HG03025 (cell line): ENCODE measurements at regions not wholly inside any gene's neighbourhood (a gene's known extent, or its start where the extent isn't known, plus 50 kb on each side); places are given as distances from the start of the nearest gene placed in this dataset.

Experiments
- ATAC-seq: cut with Tn5 transposase; IDR thresholded peaks from one replicate; pipeline ENCODE4 v1.9.1; 2021; ENCODE audit warnings: mild to moderate bottlenecking, moderate library complexity; ENCODE audit not compliant: unreplicated experiment, low FRiP score

DNA sequence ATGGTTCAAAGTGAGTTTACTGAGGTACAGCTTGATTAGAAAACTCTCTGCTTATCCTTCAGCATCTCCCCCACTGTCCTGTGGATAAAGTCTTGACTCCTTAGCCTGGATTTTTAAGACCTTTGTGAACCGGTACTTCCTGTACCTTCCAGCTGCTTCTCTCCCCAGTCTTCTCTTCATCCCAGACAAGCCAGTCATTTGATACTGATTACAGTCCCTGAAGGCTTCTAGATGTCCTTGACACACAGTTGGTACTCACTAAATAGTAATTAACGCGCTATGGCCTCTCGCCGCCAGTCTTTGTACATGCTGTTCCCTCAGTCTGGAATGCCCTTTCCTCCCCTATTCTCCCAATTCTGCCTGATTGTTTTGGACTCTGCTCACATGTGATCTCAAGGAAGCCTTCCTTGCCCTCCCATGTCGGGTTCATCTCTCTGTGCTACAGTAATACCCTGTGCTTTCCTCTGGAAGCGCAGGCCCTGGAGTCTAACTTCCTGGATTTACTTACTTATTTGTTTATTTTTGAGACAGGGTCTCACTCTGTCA, 50.6 kb upstream of the PTGR2 start:
- ATAC-seq = no peak

DNA sequence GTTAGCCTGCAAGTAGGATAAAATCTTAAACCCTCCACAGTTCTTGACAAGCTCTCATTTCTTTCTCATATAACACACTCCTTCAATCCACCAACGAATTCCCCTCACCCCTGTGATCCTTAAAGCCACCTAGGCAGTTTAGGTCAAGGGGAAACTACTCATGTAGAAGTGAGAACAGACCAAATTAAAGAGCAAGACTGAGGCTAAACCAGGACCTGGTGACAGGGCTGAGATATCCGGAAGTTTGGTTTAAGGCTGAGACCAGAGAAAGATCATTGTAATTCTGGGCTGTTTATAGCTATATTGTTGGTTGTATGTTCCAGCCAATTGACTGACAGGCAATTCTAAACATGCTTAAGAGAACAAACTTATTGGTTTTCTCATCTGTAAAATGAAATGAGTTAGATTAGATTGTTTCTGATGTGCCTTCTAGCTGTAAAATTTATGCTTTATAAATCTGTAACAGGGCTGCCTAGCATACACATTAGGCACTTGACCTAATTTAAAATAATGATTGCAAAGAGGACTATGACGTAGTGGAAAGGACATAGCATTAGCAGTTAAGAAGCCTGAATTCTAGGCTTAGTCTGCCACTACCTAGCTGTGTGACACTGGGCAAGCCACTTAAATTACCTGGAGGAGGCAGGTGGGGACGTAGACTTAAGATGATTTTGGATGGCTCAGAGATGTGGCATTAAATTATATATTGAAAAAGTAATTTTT, 53.9 kb upstream of the PTGR2 start:
- ATAC-seq = no peak

DNA sequence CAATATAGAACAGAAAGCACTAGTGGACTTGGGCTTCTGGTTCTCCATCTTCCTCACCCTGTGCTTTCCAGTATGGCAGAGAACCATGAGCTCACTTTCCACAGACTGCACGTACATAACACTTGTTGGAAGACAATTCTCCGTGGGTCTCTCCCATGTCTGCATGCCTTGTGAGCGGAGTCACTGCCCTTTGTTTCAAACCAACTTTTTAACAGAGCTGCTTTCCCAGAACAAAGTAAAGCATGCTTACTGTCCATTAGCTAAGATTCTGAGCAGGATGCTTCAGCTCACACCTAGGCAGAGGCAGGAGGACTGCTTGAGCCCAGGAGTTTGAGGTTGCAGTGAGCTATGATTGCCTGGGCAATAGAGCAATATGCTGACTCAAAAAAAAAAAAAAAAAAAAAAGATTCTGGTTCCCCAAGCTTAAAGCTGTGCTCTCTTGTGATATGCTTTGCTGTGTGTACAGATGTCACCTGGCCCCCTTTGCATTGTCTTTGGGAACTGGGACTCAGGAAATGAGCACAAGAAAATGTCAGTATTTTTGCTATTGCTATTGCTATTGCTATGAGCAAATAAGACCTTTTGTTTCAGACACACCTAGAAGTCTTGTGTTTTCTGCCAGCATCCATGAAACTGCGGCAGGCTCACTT, 54.6 kb upstream of the PTGR2 start:
- ATAC-seq = no peak

DNA sequence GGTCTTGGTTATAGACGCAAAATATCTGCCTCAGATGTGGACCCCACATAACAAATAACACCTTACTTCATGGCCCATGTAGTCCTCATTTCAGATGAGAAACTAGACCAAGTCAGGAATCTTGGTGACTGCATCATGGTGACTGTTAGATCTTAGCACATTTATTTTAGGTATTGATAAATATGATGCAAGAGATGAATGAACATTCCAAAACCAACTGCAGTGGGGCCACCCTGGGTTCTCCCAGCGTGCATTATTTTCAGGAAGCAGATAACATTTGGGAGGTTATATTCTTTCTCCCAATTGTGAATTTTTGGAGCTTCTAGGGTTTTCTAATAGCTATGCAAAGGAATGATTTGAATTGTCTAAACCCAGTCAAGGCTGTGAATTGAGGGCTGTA, 55.2 kb upstream of the PTGR2 start:
- no peak for ATAC-seq

DNA sequence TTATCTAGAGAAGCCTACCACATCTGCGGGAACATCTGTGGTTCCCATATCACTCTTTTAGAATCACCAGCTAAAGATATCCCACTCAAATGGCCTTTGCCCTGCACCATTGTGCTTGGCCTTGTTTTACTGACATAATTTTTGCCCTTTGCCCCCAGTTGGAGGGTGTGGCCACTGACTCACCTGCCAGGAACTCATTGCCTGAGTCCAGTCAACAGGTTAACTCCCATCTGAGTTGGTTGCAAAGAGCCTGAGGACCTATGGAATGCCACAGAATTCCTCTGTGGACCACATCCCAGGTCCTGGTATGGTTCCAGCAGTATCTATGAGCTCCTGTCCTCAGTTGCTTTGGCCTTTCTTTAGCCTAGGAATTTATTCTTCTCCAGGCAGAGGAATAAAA, 55.7 kb upstream of the PTGR2 start:
- ATAC-seq = no peak

DNA sequence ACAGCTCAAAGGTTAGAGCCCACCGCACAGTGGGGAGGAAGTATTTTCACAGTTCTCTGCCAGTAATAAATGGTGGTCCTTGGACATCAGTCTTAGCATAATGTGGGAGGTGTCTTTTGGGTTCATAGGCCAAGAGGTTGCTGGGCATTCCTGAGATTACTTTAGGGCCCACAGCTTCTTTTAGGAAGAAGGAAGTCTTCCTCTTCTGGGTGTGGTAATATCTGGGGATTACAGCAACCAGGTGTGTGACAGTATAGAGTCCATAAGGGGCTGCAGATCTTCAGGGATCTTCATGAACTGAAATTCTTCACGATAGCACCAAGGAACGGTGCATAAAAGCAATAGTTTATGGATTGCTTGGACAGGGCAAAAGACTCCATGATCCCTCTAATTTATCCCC, 56.2 kb upstream of the PTGR2 start:
- ATAC-seq = no peak

DNA sequence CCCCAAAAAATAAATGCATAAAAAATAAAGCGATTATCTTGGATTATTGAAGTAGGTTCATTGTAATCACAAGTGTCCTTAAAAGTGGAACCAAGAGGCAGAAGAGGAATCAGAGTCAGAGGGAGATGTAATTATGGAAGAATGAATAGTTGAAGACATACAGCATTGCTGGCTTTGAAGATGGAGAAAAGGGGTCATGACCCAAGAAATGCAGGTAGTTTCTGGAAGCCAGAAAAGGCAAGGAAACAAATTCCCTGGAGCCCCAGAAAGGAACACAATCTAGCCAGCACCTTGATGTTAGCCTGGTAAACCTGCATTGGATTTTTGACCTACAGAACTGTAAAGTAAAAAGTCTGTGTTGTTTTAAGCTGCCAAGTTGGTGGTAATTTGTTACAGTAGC, 57.5 kb upstream of the PTGR2 start:
- ATAC-seq = no peak

DNA sequence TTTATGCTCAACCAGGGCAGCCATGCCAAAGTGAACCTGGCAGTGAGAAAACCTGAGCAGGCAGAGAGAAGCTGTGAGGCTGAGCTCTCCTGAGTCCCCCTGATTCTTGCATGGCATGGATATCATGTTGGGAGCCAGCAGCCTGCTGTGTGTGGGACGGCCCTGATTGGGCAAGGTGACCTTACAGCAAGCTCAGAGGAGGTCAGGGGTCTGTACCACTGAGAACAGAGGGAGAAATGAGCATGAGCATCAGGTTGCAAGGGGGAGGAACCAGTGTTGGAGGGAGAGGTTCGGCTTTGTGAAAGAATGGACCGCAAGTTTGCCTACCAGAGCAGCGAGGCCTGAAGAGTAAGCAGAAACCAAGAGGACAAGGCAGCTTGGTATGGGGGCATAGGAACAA, 59.1 kb upstream of the PTGR2 start:
- ATAC-seq = no peak

DNA sequence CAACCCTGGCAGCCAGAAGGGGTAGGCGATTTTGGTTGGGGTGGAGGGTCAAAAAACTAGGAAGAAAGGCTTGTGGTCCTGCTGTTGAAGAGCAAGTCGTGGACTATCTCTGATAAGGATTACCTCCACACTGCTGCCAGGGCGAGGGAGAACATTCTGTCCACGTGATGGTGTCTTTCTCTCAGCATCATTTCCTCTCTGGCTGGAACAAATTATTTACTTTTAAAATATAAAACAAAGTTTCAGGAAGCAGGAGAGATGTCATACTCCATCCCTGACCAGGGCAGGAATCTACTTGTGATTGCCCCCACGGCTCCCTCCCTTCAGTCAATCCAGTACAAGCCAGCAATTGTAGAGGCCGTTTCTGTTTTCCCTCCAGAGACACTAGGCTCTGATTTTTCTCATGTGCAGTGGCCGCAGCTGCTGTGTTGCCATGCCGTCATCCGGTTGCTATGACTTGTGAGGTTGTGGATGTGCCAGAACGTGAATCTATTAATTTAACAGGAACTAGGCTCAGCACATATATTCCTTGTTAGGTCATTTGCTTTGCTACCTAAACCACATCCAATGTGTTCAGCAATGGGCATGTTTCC, 61.5 kb upstream of the PTGR2 start:
- no peak for ATAC-seq

DNA sequence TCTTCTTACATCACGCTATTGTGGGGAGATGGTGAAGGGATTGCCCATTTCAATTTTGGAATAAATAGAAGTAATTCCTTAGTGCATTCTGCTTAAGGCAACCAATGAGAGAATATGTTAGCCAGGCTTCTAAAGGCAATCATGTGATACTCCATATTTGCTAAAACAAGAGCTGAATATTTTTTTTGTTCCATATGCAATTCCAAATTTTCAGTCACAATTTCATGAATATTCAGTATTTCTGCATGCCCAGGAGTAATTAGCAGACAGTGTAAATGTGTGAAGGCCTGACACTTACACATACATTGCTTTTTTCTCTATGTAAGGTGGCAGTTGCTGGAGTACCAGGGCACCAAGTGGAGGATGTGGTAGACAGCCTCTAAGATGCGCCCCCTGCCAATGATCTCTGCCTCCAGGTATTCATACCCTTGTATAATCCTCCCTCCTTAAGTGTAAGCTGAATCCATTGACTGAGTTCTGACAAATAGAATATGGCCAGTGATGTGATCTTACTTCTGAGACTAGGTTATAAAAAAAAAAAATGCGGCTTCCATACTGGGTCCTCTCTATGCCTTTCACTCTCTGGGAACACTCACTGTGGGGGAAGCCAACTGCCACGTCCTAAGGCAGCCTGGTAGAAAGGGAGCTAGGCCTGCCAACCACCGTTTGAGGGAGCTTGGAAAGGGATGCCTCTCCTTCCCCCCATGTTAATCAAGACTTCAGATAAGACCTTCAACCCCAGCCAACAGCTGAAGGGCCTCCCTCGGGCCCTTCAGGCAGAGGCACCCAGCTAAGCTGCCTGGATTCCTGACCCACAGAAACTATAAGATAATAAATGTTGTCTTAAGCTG, 62.7 kb upstream of the PTGR2 start:
- no peak for ATAC-seq

DNA sequence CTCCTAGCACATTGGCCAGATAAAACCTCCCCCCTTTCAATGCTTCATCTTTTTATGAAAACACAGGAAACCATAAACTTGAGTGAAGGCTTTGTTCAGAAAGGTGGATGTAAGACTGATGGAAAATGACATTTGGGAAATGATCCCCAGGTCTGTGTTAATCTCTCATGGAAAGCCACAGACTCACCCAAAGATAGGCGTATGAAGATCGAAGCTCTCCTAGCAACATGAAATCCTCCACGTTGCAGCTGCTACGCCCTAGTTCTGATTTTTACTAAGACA, 63.4 kb upstream of the PTGR2 start:
- no peak for ATAC-seq

DNA sequence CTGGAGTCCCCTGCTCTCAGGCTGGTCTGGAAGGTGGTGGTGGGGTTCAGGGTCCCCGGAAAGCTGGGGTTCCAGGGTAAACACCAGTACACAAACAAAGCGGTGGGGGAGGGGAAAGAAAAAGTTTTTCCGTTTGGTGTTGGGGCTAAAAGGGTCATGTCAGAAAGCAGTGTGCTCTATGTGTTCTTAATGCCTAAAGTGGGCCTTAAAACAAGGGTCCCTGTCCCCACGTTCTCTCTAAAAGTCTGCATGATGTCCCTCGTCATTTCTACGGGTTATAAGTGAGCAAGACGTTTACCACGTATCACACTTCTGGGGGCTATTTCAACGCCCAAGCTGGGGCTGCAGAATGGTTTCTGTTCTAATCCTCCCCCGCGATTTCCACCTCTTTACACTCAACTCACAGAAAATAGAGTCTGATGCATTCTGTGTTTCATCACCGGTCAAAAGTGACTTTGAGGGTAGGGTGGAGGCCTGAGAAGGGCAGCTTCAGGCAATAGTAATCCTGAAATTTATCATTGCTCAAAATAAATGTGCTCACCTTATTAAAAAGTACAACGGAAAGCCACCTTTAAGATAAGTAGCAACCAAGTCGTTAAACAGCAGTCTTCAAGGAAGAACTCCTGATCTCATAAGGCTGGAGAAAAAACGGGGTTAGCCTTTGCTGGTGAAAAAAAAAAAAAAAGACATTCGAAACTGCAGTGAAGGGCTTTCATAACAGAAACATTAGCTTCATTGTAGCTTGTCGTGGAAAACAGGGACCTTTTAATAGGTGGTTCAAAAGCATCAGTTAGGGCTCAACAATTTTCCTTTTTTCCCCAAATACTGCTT, 63.9 kb upstream of the PTGR2 start:
- ATAC-seq = no peak

DNA sequence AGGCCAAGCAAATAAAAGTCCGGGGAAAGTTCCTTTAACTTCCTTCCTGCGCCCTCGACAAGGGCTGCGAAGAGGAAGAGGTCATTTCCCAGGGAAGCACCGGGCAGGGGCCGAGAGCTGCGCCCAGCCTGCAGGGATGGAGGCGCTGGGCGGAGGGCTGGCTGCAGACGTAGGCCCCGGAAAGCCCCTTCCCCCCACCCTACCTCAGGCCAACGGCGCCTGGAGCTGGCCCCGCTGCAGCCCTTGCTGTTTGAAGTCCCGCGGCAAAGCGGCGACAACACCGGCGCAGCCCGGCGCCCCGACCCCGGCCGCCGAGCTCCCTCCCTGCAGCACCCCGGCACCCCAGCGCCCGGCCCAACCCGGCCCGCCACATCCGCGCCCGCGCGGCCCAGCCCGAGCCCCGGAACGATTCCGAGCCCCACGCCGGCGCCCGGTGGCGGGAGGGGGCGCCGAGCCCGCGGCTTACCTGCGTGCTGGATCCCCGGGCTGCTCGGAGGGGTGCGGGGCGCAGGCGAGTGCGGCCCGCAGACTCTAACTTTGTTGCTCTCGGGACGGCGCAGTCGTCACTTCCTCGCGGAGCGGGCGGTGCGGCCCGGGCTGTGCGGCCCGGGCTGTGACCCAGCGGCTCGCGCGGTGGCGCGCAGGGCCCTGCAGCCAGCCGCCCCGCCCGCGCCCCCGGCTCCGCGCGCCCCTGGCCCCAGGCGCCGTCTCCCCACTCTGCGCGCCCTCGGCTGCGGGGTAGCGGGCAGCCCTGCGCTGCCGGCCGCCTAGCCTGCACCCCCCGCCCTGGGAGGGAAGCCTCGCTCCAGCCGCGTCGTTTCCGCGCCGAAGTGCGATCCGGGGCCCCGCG, 64.8 kb upstream of the PTGR2 start:
- no peak for ATAC-seq

DNA sequence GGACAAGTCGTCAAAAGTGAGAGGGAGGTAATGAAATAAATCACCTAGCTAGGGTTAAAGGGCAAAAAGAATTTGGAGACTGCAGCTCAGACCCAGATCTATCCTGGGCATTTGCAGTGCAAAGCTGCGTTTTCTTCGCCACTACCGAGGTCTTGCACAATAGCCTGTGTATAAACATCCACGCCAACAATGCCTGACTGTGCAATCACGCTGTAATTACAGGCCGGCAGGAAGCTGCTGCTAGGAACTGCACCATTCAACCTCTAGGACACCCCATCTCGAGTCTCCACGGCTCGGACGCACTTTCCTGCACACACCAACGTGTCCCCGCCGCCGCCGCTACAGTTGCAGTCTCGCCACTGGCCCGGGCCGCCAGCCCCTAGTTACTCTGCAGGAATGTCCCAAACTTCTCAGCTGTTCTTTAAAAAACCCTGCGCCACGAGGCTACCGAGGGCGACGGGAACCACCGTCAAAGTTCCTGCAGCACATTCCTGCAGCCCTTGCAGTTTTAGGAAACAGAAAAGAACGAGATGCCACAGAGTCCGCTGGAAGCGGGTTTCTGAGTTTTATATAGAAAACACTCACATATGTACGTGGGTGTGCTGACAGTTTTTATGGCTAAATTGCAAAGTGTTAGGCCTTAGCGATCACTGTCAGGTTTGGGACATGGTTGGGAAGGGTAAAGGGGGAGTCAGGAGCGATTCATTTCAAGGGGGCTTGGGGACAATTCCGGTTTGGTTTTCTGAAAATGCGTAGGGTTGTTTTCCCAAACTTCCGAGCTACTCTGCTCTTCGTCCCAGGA, 65.6 kb upstream of the PTGR2 start:
- ATAC-seq = no peak

DNA sequence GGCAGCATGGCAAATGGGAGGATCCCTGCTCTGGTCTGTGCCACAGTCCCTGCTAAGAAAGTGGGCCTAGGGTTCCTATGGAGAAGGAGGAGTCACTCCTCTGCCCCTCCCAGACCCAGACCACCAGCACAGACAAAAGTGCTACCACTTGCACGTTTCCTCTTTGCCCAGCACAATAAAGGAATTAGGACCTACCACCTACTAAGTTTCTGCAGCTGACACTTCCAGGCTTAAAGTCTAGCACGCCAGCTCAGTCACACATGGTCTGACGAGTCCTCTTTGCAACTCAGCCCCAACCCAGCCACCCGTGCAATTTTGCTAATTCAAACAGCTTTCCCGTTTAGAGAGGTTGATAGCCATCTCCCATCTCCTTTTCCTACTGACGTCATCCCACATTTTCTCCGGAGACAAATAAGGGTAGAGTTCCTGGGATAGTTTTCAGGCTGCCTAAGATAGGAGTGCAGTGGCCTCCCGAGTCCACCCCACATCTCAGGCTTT, 66.2 kb upstream of the PTGR2 start:
- ATAC-seq = no peak

DNA sequence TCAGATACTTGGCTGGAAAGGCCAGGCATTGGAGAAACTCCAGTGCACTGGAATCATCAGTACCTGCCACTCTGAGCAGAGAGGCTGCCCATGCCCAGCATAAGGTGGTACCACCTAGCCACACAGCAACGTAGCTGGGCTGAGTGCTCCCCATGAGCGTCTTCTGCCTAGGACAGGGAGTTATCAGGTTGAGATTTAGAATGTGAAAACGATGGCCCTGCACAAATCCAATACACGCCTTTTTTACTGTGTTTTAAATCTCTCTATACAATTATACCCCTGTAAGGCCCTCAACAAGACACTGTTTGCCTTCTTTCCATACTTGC, 66.7 kb upstream of the PTGR2 start:
- no peak for ATAC-seq

DNA sequence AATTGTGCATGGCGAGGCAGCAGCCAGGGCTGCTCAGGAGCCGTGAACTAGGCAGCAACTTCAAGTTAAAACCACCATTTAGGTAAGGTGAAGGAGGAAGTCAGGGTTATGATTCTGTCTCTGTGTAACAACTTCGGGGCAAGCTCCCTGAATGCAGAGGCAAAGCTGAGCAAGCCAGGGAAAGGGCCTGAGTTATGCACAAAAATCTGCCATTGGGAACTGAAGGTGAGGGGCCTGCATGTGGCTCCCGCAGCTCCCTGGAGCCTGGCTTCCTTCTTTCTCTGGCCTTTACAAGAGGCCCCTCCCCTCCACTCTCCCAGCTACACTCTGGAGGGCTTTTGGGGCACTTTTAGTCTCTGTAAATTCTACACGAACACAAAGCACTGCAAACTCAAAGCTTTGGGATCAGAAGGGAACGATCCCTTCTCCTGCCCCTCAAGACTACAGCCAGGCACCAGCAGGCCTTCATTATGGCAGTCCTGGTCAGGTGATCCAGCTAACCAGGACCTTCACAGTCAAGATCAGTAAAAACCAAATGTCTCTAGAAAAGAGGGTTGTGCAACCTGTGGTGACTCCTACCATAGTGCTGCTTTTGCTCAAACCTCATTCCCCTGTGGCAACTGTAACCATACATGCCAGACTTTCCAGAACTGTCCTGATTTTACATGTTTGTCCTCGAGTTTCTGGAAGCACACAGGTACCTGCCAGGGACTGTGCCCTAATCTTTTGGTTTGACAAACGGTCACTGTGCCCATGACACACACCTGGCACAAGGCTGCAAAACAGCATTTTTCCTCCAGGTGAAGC, 67.2 kb upstream of the PTGR2 start:
- ATAC-seq = no peak
